ENCODE measurements at regions not wholly inside any gene's neighbourhood (a gene's known extent, or its start where the extent isn't known, plus 50 kb on each side); places are given as distances from the start of the nearest gene placed in this dataset.

DNA sequence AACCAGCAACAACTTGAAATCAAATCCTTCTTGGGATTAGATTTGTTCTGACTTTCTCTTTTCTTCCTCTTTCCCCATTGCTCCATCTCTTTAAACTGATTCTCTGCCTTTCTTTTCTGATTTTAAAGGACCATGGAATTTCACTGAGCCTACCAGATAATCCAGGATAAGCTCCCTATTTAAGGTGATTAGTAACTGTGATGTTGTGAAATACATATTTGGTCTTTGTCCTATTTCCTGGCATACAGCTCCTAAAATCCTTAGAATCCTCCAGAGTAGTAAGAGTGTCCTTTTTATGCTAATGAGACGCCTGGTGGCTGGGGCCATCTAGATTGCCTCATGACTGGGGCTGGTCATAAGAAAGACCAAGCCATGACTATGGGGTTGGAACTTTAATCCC lies 236.9 kb downstream of the USP25 start:
- no peak for DNase-seq
- ATAC-seq (ENCODE audit: insufficient read depth, low FRiP score), result no peak
- H3K4me1 ChIP-seq (ENCODE audit: control insufficient read depth in 5 of 5, insufficient read depth in 5 of 5, low read length in 5 of 5), result peaks cover 0 to 3% (median 0%) of the 10 kb centered on the region in 5 donors
- 96 to 100% methylated on average over 1 of the region's 1 CpG for whole genome bisulfite sequencing, 2 donors
- no peak overlapping the region for H3K27ac ChIP-seq (ENCODE audit: low read depth in 1 of 2, low read length in 1 of 2)
- no peak overlapping the region for H3K9ac ChIP-seq (ENCODE audit: insufficient read depth in 1 of 2, low read length in 2 of 2)
- TF ChIP-seq, protein P1, sequence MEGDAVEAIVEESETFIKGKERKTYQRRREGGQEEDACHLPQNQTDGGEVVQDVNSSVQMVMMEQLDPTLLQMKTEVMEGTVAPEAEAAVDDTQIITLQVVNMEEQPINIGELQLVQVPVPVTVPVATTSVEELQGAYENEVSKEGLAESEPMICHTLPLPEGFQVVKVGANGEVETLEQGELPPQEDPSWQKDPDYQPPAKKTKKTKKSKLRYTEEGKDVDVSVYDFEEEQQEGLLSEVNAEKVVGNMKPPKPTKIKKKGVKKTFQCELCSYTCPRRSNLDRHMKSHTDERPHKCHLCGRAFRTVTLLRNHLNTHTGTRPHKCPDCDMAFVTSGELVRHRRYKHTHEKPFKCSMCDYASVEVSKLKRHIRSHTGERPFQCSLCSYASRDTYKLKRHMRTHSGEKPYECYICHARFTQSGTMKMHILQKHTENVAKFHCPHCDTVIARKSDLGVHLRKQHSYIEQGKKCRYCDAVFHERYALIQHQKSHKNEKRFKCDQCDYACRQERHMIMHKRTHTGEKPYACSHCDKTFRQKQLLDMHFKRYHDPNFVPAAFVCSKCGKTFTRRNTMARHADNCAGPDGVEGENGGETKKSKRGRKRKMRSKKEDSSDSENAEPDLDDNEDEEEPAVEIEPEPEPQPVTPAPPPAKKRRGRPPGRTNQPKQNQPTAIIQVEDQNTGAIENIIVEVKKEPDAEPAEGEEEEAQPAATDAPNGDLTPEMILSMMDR (IDR thresholded peaks at IDR 0.05; ENCODE audit: control extremely low read depth, extremely low read depth), result no peak
- H3K4me3 ChIP-seq, result no peak overlapping the region
- H3K9me3 ChIP-seq (ENCODE audit: control insufficient read depth in 4 of 4, insufficient read depth in 3 of 4, low read length in 3 of 4), result no peaks in the 10 kb centered on the region
- H3K36me3 ChIP-seq (ENCODE audit: control insufficient read depth in 4 of 4, insufficient read depth in 4 of 4, low read length in 4 of 4), result no peaks in the 10 kb centered on the region
- H3K27me3 ChIP-seq (ENCODE audit: control insufficient read depth in 3 of 3, insufficient read depth in 3 of 3, low read length in 2 of 3), result no peaks in the 10 kb centered on the region

DNA sequence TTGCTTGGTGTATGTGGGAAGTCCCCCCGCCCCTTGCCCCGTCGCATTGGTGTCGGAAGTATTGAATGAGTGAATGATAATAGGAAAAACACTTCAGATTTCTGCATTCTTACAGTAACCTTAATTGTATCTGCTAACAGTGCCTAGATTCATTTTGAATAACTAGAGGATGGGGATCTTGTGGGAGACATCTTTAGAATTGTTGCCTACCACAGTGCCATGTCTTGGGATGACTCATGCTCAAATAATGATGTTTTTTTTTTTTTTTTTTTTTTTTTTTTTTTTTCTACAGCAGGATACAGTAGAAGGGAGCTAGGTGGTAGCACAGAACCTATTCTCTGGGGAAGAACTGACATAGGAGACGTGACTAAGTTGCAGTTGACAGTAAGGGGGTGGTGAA lies 237.9 kb downstream of the USP25 start:
- H3K27me3 ChIP-seq (ENCODE audit: control insufficient read depth in 3 of 3, insufficient read depth in 3 of 3, low read length in 2 of 3), result no peaks in the 10 kb centered on the region
- H3K9ac ChIP-seq (ENCODE audit: insufficient read depth in 1 of 2, low read length in 2 of 2), result no peak overlapping the region
- H3K4me1 ChIP-seq (ENCODE audit: control insufficient read depth in 5 of 5, insufficient read depth in 5 of 5, low read length in 5 of 5), result peaks cover 0 to 3% (median 0%) of the 10 kb centered on the region in 5 donors
- TF ChIP-seq, protein P1 (IDR thresholded peaks at IDR 0.05; ENCODE audit: control extremely low read depth, extremely low read depth), result no peak
- no peak overlapping the region for H3K4me3 ChIP-seq
- H3K27ac ChIP-seq (ENCODE audit: low read depth in 1 of 2, low read length in 1 of 2), result no peak overlapping the region
- no peak for ATAC-seq (ENCODE audit: insufficient read depth, low FRiP score)
- no peak for DNase-seq
- 94 to 95% methylated on average over 5 of the region's 5 CpGs for WGBS, 2 donors
- H3K36me3 ChIP-seq (ENCODE audit: control insufficient read depth in 4 of 4, insufficient read depth in 4 of 4, low read length in 4 of 4), result no peaks in the 10 kb centered on the region
- no peaks in the 10 kb centered on the region for H3K9me3 ChIP-seq (ENCODE audit: control insufficient read depth in 4 of 4, insufficient read depth in 3 of 4, low read length in 3 of 4)

DNA sequence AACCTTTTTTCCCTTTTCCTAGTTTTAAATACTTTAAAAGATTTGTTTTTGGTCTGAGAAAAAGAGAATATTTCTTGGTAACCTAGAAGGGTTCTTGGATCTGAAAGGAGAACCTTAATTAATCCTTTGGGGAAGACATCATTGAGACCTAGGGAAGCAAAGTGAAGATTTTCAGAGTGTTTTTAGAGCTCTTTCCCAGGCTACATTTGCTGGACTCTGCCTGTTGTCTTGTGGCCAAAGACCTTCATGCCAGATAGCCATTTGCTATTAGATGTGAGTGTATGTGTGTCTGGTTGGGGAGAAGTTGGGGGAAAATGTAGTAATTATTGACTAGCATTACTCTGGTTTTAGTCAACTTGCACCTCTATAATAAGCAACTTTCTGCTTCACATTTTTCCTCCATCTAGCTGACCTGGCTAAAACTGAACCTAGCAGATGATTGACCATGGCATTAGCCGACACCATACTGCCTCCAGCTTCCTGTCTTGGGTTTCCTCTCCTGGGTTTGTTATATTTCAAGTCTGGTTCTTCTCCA lies 239.1 kb downstream of the USP25 start:
- ATAC-seq (ENCODE audit: insufficient read depth, low FRiP score) (no peak), DNase-seq (no peak)
- Histone ChIP-seq H3K9ac (ENCODE audit: insufficient read depth in 1 of 2, low read length in 2 of 2) (no peak overlapping the region), H3K27me3 (ENCODE audit: control insufficient read depth in 3 of 3, insufficient read depth in 3 of 3, low read length in 2 of 3) (no peaks in the 10 kb centered on the region), H3K4me1 (ENCODE audit: control insufficient read depth in 5 of 5, insufficient read depth in 5 of 5, low read length in 5 of 5) (peaks cover 0 to 3% (median 0%) of the 10 kb centered on the region in 5 donors), H3K27ac (ENCODE audit: low read depth in 1 of 2, low read length in 1 of 2) (no peak overlapping the region), H3K9me3 (ENCODE audit: control insufficient read depth in 4 of 4, insufficient read depth in 3 of 4, low read length in 3 of 4) (no peaks in the 10 kb centered on the region), H3K4me3 (no peak overlapping the region), H3K36me3 (ENCODE audit: control insufficient read depth in 4 of 4, insufficient read depth in 4 of 4, low read length in 4 of 4) (no peaks in the 10 kb centered on the region)
- 66 to 80% methylated on average over 1 of the region's 1 CpG for WGBS, 2 donors
- TF ChIP-seq, protein P1 (IDR thresholded peaks at IDR 0.05; ENCODE audit: control extremely low read depth, extremely low read depth), result no peak

DNA sequence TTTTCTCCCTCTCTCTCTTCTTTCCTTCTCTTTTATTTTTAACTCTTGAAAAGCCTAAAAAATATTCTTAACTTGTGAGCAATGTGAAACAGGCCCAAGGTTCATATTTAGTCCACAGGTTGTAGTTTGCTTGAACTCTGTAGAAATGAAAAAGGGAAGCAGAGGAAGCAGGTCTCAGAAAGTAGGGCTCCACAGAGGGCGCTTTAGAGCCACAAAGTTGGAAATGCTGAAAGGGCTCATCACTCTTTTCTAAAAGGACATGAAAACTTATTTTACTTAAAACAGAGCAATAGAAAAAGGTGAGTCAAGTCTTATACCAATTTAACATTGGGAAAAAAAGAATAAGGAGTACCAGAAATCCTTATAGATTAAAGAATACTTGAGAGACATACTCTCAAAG lies 247.0 kb downstream of the USP25 start:
- DNase-seq, result no peak
- 83 to 92% methylated on average over 1 of the region's 1 CpG for WGBS, 2 donors

More for the DNA sequence above, 247.0 kb downstream of the USP25 start:
- Histone ChIP-seq H3K4me1 (ENCODE audit: control insufficient read depth in 5 of 5, insufficient read depth in 5 of 5, low read length in 5 of 5) (no peaks in the 10 kb centered on the region), H3K27ac (ENCODE audit: low read depth in 1 of 2, low read length in 1 of 2) (no peak overlapping the region), H3K4me3 (no peak overlapping the region), H3K9ac (ENCODE audit: insufficient read depth in 1 of 2, low read length in 2 of 2) (no peak overlapping the region), H3K36me3 (ENCODE audit: control insufficient read depth in 4 of 4, insufficient read depth in 4 of 4, low read length in 4 of 4) (no peaks in the 10 kb centered on the region), H3K27me3 (ENCODE audit: control insufficient read depth in 3 of 3, insufficient read depth in 3 of 3, low read length in 2 of 3) (no peaks in the 10 kb centered on the region), H3K9me3 (ENCODE audit: control insufficient read depth in 4 of 4, insufficient read depth in 3 of 4, low read length in 3 of 4) (no peaks in the 10 kb centered on the region)
- no peak for ATAC-seq (ENCODE audit: insufficient read depth, low FRiP score)
- TF ChIP-seq, protein P1 (IDR thresholded peaks at IDR 0.05; ENCODE audit: control extremely low read depth, extremely low read depth), result no peak

All from lung (tissue), 11 donors.